GM21825 (cell line): ENCODE measurements at regions not wholly inside any gene's neighbourhood (a gene's known extent, or its start where the extent isn't known, plus 50 kb on each side); places are given as distances from the start of the nearest gene placed in this dataset.

Experiments used
- ATAC-seq: cut with Tn5 transposase; IDR thresholded peaks from one replicate; pipeline ENCODE4 v1.9.1; 2021; ENCODE audit warnings: mild to moderate bottlenecking, moderate library complexity; ENCODE audit not compliant: unreplicated experiment

GRCh38 chr2:180110469-180110868, 103.4 kb upstream of the CWC22 start:
- ATAC-seq = no peak

GRCh38 chr2:180101846-180102245, 94.7 kb upstream of the CWC22 start:
- no peak for ATAC-seq

- no peak for ATAC-seq
Observed at GRCh38 chr2:180099308-180099707, 92.2 kb upstream of the CWC22 start.

- ATAC-seq = no peak
Observed at GRCh38 chr2:180085144-180085543, 78.0 kb upstream of the CWC22 start.

GRCh38 chr2:180077295-180077906, 70.3 kb upstream of the CWC22 start:
- ATAC-seq = no peak

GRCh38 chr2:180075870-180076269, 68.8 kb upstream of the CWC22 start:
- no peak for ATAC-seq

GRCh38 chr2:180071797-180072196, 64.7 kb upstream of the CWC22 start:
- no peak for ATAC-seq

GRCh38 chr2:180063494-180064092, 56.5 kb upstream of the CWC22 start:
- ATAC-seq = no peak

- no peak for ATAC-seq
Observed at GRCh38 chr2:180062178-180062577, 55.1 kb upstream of the CWC22 start.

GRCh38 chr2:180061546-180061945, 54.4 kb upstream of the CWC22 start:
- ATAC-seq = no peak

- no peak for ATAC-seq
Observed at GRCh38 chr2:180061085-180061484, 54.0 kb upstream of the CWC22 start.

GRCh38 chr2:180058993-180059392, 51.9 kb upstream of the CWC22 start:
- ATAC-seq = no peak

GRCh38 chr2:180057706-180058412, 50.8 kb upstream of the CWC22 start:
- no peak for ATAC-seq
